ENCODE measurements at regions not wholly inside any gene's neighbourhood (a gene's known extent, or its start where the extent isn't known, plus 50 kb on each side); places are given as distances from the start of the nearest gene placed in this dataset.

DNA sequence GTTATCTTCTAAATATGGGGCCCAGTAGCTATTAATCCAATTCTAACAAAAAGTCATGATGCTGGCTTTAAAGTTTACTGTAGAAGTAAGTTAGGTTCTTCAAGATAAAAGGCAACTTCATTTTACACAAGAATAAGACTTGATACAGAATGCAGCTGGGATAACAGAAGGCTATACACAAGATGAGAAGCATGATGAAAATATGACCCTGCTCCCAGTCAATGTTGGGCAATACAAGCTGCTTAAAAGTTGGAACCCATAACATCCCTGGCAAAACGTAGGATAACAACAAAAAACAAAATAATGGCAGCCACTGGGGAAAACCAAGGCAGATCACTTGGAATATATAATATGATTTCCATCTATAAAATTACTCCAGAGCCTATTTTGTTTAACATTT, 87.6 kb upstream of the RSPO3 start:
- no peak overlapping the region for H3K27ac ChIP-seq
- TF ChIP-seq, protein P1, sequence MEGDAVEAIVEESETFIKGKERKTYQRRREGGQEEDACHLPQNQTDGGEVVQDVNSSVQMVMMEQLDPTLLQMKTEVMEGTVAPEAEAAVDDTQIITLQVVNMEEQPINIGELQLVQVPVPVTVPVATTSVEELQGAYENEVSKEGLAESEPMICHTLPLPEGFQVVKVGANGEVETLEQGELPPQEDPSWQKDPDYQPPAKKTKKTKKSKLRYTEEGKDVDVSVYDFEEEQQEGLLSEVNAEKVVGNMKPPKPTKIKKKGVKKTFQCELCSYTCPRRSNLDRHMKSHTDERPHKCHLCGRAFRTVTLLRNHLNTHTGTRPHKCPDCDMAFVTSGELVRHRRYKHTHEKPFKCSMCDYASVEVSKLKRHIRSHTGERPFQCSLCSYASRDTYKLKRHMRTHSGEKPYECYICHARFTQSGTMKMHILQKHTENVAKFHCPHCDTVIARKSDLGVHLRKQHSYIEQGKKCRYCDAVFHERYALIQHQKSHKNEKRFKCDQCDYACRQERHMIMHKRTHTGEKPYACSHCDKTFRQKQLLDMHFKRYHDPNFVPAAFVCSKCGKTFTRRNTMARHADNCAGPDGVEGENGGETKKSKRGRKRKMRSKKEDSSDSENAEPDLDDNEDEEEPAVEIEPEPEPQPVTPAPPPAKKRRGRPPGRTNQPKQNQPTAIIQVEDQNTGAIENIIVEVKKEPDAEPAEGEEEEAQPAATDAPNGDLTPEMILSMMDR (IDR thresholded peaks at IDR 0.05) = no peak
- TF ChIP-seq ZFX (IDR thresholded peaks at IDR 0.05; ENCODE audit: borderline replicate concordance) = no peak

- H3K27ac ChIP-seq = no peak overlapping the region
- TF ChIP-seq, protein P1 (IDR thresholded peaks at IDR 0.05) = no peak
- no peak for TF ChIP-seq ZFX (IDR thresholded peaks at IDR 0.05; ENCODE audit: borderline replicate concordance)
Measured at GRCh38 chr6:127031511-127031910, 87.0 kb upstream of the RSPO3 start.

GRCh38 chr6:127032971-127033370, 85.5 kb upstream of the RSPO3 start:
- H3K27ac ChIP-seq = no peak overlapping the region
- TF ChIP-seq, protein P1 (IDR thresholded peaks at IDR 0.05) = no peak
- TF ChIP-seq ZFX (IDR thresholded peaks at IDR 0.05; ENCODE audit: borderline replicate concordance) = no peak

- TF ChIP-seq, protein P1 (IDR thresholded peaks at IDR 0.05) = no peak
- TF ChIP-seq ZFX (IDR thresholded peaks at IDR 0.05; ENCODE audit: borderline replicate concordance) = no peak
Measured at GRCh38 chr6:127051571-127052260, 66.8 kb upstream of the RSPO3 start.

GRCh38 chr6:127053032-127053874, 65.2 kb upstream of the RSPO3 start:
- no peak for TF ChIP-seq ZFX (IDR thresholded peaks at IDR 0.05; ENCODE audit: borderline replicate concordance)
- TF ChIP-seq, protein P1 (IDR thresholded peaks at IDR 0.05) = no peak
- H3K27ac ChIP-seq = no peak overlapping the region

More at GRCh38 chr6:127051571-127052260, 66.8 kb upstream of the RSPO3 start:
- no peak overlapping the region for H3K27ac ChIP-seq

DNA sequence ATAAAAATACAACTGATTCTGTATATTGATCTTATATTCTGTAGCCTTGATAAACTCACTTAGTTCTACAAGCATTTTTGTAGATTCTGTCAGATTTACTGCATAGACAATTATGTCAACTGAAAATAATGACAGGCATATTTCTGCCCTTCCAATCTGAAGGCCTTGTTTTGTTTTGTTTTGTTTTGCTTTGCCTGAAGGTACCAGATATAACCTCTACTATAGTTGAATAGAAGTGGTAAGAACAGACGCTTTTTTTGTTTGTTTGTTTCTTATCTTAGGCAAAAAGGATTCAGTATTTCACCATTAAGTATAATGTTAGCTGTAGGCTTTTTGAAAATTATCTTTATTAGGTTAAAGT, 64.6 kb upstream of the RSPO3 start:
- no peak overlapping the region for H3K27ac ChIP-seq
- TF ChIP-seq, protein P1 (IDR thresholded peaks at IDR 0.05) = no peak
- TF ChIP-seq ZFX (IDR thresholded peaks at IDR 0.05; ENCODE audit: borderline replicate concordance) = no peak

DNA sequence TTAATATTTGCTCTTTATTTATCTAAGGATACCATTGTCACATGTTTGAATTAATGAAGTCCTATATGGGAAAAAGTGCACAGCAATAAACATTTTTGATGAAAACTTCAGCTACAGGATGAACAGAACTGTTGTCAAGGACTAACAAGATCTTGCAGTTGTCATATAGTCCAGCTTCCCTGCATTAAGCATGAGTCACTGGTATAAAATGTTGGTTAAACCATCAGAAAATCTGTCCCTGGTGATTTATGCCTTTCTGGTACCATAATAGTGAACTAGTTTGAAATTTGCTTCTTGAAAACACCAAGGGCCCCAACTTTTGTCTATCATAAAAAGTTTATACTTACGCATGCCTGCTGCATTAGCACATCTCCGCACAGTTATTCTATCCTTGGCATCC, 60.4 kb upstream of the RSPO3 start:
- no peak overlapping the region for H3K27ac ChIP-seq
- TF ChIP-seq, protein P1 (IDR thresholded peaks at IDR 0.05) = no peak
- TF ChIP-seq ZFX (IDR thresholded peaks at IDR 0.05; ENCODE audit: borderline replicate concordance) = no peak
